ENCODE measurements at regions not wholly inside any gene's neighbourhood (a gene's known extent, or its start where the extent isn't known, plus 50 kb on each side); places are given as distances from the start of the nearest gene placed in this dataset.

GRCh38 chr13:81664872-81665271, 1323.9 kb upstream of the SPRY2 start:
- H3K4me3 ChIP-seq (ENCODE audit: low read depth, low read length), result no peak overlapping the region
- TF ChIP-seq CTCF (IDR thresholded peaks at IDR 0.05; ENCODE audit: low read depth, low read length), result no peak

GRCh38 chr13:81659984-81660383, 1319.1 kb upstream of the SPRY2 start:
- no peak overlapping the region for H3K4me3 ChIP-seq (ENCODE audit: low read depth, low read length)
- no peak for TF ChIP-seq CTCF (IDR thresholded peaks at IDR 0.05; ENCODE audit: low read depth, low read length)

GRCh38 chr13:81658598-81659370, 1317.9 kb upstream of the SPRY2 start:
- H3K4me3 ChIP-seq (ENCODE audit: low read depth, low read length), result no peak overlapping the region
- TF ChIP-seq CTCF (IDR thresholded peaks at IDR 0.05; ENCODE audit: low read depth, low read length), result no peak

- no peak for TF ChIP-seq CTCF (IDR thresholded peaks at IDR 0.05; ENCODE audit: low read depth, low read length)
- no peak overlapping the region for H3K4me3 ChIP-seq (ENCODE audit: low read depth, low read length)
These were observed 1299.2 kb upstream of the SPRY2 start for GRCh38 chr13:81639984-81640582.

- H3K4me3 ChIP-seq (ENCODE audit: low read depth, low read length), result no peak overlapping the region
- no peak for TF ChIP-seq CTCF (IDR thresholded peaks at IDR 0.05; ENCODE audit: low read depth, low read length)
These were observed 1296.5 kb upstream of the SPRY2 start for GRCh38 chr13:81637457-81637856.

- no peak overlapping the region for H3K4me3 ChIP-seq (ENCODE audit: low read depth, low read length)
- TF ChIP-seq CTCF (IDR thresholded peaks at IDR 0.05; ENCODE audit: low read depth, low read length), result no peak
These were observed 1295.2 kb upstream of the SPRY2 start for GRCh38 chr13:81636120-81636519.

- no peak overlapping the region for H3K4me3 ChIP-seq (ENCODE audit: low read depth, low read length)
- no peak for TF ChIP-seq CTCF (IDR thresholded peaks at IDR 0.05; ENCODE audit: low read depth, low read length)
These were observed 1274.1 kb upstream of the SPRY2 start for GRCh38 chr13:81615031-81615430.

All from WI38 (cell line).